NCI-H774 (cell line): ENCODE measurements at regions not wholly inside any gene's neighbourhood (a gene's known extent, or its start where the extent isn't known, plus 50 kb on each side); places are given as distances from the start of the nearest gene placed in this dataset.
"Not testable (repeated sequence)": the region's sequence is repeated elsewhere in the genome, so short reads cannot be mapped to it uniquely, and the experiment has no call there.

Experiments
- DNase-seq: peaks from one replicate; lab custom pipeline; 2025; lab: John Stamatoyannopoulos, UW

- DNase-seq = no peak
Observed at GRCh38 chr18:55735199-55735855, 147.3 kb upstream of the TCF4 start.

DNA sequence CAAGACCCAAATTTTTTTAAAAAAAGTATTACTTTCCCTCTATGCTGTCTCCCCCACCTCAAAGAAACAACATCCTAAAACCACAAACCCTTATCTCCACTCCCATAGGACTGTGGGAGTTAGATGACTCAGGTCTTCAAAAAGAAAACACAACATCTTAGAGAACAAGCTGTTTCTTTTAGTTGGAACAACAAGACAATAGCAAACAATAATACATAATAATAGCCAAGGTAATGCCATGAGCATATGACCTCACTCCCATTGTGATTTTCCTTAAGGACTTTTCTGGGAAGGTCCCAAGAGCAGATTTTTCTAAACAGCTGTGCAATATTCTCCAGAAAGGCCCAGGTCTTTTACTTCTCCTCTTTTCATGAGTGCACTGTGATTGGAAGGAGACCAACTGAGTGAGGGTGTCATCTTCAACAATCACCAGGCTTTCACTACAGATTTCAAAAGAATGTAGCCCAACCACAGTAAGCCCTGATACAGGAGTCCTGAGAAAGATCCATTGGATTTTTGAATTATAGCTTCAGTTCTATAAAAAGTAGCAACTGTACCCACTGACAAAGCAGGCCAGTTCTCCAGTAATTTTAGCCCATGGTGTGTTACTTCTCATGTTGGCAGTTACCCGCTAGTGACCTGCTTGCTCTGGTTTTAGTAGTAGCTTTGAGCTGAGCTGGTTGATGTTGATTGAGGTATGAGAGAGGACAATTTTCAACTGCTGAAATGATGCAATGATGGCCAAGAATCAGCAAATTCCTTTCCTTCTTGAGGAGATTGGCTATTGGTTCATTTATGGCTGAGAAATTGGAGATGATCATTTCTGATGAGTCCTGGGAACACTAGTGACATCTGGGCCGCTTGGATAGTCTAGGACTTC is 144.5 kb upstream of the TCF4 start:
- no peak for DNase-seq

DNA sequence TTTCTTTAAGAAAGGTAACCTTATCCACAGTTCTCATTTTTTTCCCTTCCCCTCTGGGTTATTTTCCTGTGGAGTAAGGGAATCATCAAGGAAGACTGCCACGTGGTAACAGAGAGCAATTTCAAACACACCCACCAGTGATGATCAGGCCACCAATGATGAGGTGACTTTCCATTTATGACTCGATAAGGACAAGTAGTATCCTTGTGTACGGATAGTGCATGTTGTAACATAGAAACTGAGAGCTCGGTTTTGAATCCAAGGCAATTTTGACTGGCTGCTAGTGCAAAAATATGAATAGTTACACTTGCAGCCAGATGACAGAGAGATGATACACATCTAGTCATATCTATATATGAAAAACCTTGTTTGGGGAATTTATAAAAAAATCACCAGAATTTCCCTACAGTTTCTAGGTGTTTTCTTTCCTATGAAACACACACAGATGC is 143.6 kb upstream of the TCF4 start:
- no peak for DNase-seq

DNA sequence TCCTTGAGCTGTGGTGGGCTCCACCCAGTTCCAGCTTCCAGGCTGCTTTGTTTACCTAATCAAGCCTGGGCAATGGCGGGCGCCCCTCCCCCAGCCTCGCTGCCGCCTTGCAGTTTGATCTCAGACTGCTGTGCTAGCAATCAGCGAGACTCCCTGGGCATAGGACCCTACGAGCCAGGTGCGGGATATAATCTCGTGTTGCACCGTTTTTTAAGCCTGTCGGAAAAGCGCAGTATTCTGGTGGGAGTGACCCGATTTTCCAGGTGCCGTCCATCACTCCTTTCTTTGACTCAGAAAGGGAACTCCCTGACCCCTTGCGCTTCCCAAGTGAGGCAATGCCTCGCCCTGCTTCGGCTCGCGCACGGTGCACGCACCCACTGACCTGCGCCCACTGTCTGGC is 133.0 kb upstream of the TCF4 start:
- DNase-seq = not testable (repeated sequence)

GRCh38 chr18:55713707-55714106 is 125.7 kb upstream of the TCF4 start:
- DNase-seq = no peak

GRCh38 chr18:55706898-55707297 is 118.9 kb upstream of the TCF4 start:
- no peak for DNase-seq

- DNase-seq = no peak
Observed at GRCh38 chr18:55699233-55699765, 111.3 kb upstream of the TCF4 start.

- DNase-seq = no peak
Observed at GRCh38 chr18:55696811-55697210, 108.8 kb upstream of the TCF4 start.

- no peak for DNase-seq
Observed at GRCh38 chr18:55695091-55695490, 107.1 kb upstream of the TCF4 start.

DNA sequence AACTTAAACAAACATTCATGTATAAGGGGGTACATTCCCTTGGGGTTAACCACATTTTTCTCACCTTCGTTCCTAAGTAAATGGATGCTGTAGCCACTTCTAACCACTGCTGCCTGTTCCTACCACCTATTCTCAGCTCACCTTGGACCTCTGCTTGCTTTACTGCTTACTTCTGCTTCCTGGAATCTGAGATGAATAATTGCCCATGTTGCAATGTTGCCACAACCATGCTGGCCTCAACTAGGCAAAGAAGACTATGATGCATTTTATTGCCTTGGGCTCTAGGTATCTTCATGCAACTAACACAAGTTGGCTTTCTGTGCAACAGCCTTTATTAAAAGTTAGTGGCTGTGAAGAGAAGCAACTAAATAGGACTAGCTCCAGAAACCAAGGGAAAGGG is 106.3 kb upstream of the TCF4 start:
- DNase-seq = no peak

GRCh38 chr18:55688030-55688429 is 100.0 kb upstream of the TCF4 start:
- DNase-seq = no peak

DNA sequence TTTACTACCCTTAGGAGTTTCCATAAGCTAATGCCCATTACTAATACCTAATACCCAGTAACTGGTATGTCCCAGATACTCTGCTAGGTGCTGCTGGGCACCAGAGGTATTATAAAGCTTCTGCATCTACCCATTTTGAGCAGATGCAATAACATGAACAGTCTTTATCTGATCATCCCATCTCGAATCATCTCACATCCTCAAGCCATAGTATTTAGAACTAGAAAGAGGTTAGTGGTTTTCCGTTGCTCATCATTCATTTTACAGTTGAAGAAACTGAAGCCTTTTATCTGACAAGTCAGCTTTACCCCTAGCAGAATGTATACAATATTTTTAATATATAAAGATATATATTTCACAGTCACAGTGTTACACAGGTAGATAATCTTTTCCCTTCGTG is 99.1 kb upstream of the TCF4 start:
- no peak for DNase-seq

- no peak for DNase-seq
Observed at GRCh38 chr18:55685638-55686037, 97.6 kb upstream of the TCF4 start.

DNA sequence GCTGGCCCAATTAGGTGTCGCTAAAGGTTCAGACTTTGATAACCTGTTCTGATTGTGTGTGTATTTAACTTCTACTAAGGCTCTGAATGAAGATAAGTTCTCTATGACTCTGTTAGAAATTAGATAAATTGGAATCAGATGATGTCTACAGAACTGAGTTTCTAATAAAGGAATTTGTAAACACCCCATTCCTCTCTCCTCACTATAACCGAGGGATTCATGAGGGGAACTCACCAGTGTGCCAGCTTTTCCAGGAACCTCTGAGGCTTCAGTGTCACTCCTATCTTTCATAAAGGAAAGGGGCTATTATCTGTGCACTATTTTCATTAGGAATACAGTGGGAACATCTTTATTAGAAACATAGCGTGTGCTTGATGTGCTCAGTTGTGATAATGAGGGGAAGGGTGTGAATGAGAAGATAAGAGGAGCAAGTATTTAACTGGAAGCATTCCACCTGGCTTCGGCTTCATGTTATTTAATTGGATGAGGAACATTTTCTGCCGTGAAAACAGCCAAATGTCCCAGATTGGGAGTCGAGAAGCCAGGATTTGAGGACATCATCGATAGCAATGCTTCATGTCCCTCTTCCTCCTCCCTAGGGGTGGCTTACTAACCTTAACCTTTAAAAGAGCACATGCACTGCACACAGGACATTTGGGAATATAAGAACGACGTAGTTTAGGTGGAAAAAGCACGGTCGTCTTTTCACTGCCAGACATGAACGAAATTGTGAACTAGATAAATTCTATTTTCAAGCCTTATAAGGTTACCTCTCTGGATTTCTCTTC is 84.8 kb upstream of the TCF4 start:
- DNase-seq = no peak

DNA sequence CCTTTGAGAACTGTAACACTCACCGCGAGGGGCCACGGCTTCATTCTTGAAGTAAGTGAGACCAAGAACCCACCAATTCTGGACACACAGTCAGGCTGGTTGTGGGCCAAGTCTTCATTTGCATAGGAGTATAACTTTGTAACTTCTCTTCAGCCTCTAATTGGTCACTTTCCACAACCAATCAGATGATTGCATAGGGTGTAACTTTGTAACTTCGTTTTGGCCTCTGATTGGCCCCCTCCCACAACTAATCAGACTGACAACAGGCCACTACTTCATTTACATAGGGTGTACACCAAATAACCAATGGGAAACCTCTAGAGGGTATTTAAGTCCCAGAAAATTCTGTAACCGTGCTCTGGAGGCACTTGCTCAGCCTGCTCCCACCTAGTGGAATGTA is 77.5 kb upstream of the TCF4 start:
- no peak for DNase-seq

DNA sequence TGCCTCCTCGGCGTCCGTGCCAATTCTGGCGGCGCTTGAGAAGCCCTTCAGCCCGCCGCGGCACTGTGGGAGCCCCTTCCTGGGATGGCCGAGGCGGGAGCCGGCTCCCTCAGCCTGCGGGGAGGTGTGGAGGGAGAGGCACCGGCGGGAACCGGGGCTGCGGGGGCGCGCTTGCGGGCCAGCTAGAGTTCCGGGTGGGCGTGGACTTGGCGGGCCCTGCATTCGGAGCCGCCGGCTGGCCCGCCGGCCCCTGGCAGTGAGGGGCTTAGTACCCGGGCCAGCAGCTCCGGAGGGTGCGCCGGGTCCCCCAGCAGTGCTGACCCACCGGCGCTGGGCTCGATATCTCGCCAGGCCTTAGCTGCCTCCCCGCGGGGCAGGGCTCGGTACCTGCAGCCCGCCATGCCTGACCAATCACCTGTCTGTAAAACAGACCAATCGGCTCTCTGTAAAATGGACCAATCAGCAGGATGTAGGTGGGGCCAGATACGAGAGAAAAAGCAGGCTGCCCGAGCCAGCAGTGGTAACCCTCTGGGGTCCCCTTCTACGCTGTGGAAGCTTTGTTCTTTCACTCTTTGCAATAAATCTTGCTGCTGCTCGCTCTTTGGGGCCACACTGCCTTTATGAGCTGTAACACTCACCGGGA is 76.9 kb upstream of the TCF4 start:
- DNase-seq = not testable (repeated sequence)

DNA sequence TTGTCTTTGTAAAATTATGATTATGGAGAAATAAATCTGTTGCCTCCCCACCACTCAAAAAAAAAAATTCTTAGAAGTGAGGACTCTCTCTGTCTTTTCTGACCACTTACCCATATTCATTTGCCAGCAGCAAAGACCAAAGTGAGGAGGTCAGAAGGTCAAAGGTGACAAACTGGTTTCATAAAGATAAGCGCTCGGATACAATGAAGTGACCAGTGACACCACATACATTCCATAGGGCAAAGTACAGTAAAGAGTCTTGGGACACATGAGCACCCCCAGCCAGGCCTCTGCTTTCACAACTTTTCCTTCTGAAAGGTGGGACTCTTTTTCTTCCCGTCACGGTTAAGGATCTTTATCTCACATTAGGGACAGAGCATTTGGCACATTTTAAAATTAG is 75.9 kb upstream of the TCF4 start:
- DNase-seq = no peak

- no peak for DNase-seq
Observed at GRCh38 chr18:55658598-55658997, 70.6 kb upstream of the TCF4 start.

GRCh38 chr18:55657572-55658331 is 69.8 kb upstream of the TCF4 start:
- no peak for DNase-seq

DNA sequence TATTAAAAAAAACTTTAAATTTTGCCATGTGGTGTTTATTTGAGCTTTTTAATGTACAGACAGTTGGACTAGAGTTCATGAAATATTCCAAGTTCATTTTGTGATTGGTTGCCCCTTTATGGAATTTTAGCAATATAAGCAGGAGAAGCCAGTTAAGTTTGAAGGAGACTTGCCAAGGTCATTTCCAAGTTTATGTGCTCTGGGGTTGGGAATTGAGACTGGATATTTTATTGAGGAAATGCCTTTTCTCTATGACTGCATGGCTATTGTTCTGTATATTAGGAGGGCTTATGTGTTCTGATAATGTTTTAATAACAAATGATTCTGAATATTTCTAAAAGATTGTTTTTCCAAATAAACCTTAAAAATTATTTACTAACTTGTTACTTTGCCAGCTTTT is 67.0 kb upstream of the TCF4 start:
- no peak for DNase-seq

GRCh38 chr18:55651236-55651635 is 63.2 kb upstream of the TCF4 start:
- no peak for DNase-seq
